K562 (cell line): ENCODE measurements at regions not wholly inside any gene's neighbourhood (a gene's known extent, or its start where the extent isn't known, plus 50 kb on each side); places are given as distances from the start of the nearest gene placed in this dataset.
"Not testable (repeated sequence)": the region's sequence is repeated elsewhere in the genome, so short reads cannot be mapped to it uniquely, and the experiment has no call there.

Experiments used
- ASH1L ChIP-seq: fragments of 450-650 bp; IDR thresholded peaks from 2 replicates; pipeline ENCODE4 v1.6.1; 2018; ENCODE audit warnings: borderline replicate concordance, mild to moderate bottlenecking, low read depth; ENCODE audit not compliant: partially characterized antibody
- CREB1 ChIP-seq, 2 experiments: sonication (generic) in 1 of 2; formaldehyde crosslinking in 1 of 2; IDR thresholded peaks; 2 replicates each; pipeline versions ENCODE4 v1.6.1 to v1.8.0; 2012 to 2022; ENCODE audit warnings: inconsistent platforms in 1 of 2, mild to moderate bottlenecking in 1 of 2, missing genetic modification reagents in 1 of 2, moderate library complexity in 1 of 2
- CTCF ChIP-seq, 3 experiments: IDR thresholded peaks in 2 of 3; conservative IDR thresholded peaks in 1 of 3; 2 replicates each; pipeline ENCODE4 v1.5.1; 2011 to 2012; ENCODE audit warnings: low read length in 3 of 3, mild to moderate bottlenecking in 3 of 3, control low read depth in 2 of 3, improper control_type of control experiment in 1 of 3, inconsistent platforms in 1 of 3, low read depth in 1 of 3, mixed read lengths in 1 of 3, moderate library complexity in 1 of 3; ENCODE audit not compliant: insufficient read depth in 2 of 3
- ELF4 ChIP-seq: fragments of 450-650 bp; formaldehyde crosslinking; IDR thresholded peaks from 2 replicates; pipeline ENCODE4 v1.4.0; 2022; ENCODE audit warnings: missing genetic modification characterization
- HMGN3 ChIP-seq: IDR thresholded peaks from 2 replicates; pipeline ENCODE4 v1.6.1; 2011; ENCODE audit warnings: borderline replicate concordance, low read depth, mild to moderate bottlenecking, mixed read lengths, low read length; ENCODE audit not compliant: insufficient read length; ENCODE audit errors: extremely low read depth
- HOXB6 ChIP-seq: fragments of 250-450 bp; sonication (Bioruptor Pico); IDR thresholded peaks from 2 replicates; pipeline ENCODE4 v1.5.1; 2022; ENCODE audit warnings: mild to moderate bottlenecking, borderline replicate concordance
- MAFK ChIP-seq: IDR thresholded peaks from 2 replicates; pipeline ENCODE4 v1.6.1; 2011; ENCODE audit warnings: low read length, improper control_type of control experiment
- SRSF7 ChIP-seq: fragments of 200-400 bp; formaldehyde crosslinking; optimal IDR thresholded peaks from 2 replicates; pipeline ENCODE3; 2017; ENCODE audit warnings: mild to moderate bottlenecking, low read depth, low read length
- ZFP36 ChIP-seq: fragments of 150-350 bp; IDR thresholded peaks from 2 replicates; pipeline ENCODE4 v1.6.1; 2018; ENCODE audit warnings: low read length, low read depth; ENCODE audit not compliant: partially characterized antibody
- ZNF174 ChIP-seq: fragments of 250-450 bp; sonication (Bioruptor Pico); IDR thresholded peaks from 2 replicates; pipeline ENCODE4 v1.4.0; 2020; ENCODE audit warnings: mild to moderate bottlenecking
- ZNF224 ChIP-seq: sonication (generic); formaldehyde crosslinking; IDR thresholded peaks from 2 replicates; pipeline ENCODE4 v1.8.0; 2022; ENCODE audit warnings: mild to moderate bottlenecking, missing genetic modification reagents
- ZNF699 ChIP-seq: fragments of 250-450 bp; sonication (Bioruptor Pico); IDR thresholded peaks from 2 replicates; pipeline ENCODE4 v1.8.0; 2021; ENCODE audit warnings: mild to moderate bottlenecking, moderate library complexity; ENCODE audit not compliant: insufficient replicate concordance
- TF ChIP-seq, protein P1 (sequence below): fragments of 450-650 bp; formaldehyde crosslinking; IDR thresholded peaks from 2 replicates; pipeline ENCODE4 v1.4.0; 2020; ENCODE audit warnings: mild to moderate bottlenecking, moderate library complexity
- TF ChIP-seq, protein P2 (sequence below): sonication (generic); formaldehyde crosslinking; IDR thresholded peaks from 2 replicates; pipeline ENCODE4 v1.5.0; 2020; ENCODE audit warnings: missing genetic modification reagents

DNA sequence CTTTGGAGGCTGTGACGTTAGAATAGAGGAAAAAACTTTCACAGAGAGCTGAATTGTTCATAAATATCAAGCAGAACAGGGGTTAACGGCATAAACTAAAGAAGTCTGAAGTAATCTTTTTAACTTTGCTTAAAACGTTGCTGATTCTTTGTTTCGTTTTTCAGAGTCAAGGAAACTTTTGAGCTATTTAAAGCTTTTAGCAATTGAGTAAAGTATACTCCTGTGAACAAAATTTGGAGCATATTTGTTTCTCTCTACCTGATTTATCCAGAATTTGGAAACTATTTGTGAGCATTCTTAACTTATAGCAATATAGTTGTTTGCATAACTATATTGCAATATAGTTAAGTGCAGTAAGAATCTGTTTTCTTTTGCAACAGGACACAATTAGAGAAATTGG, 270.4 kb downstream of the DSC3 start:
- not testable (repeated sequence) for TF ChIP-seq SRSF7; MAFK; CREB1 (IDR thresholded peaks at IDR 0.05); CREB1 (CRISPR knock-in tag; IDR thresholded peaks at IDR 0.05); ZNF699 (CRISPR knock-in tag); CTCF (IDR thresholded peaks at IDR 0.05 in 2 of 3, conservative IDR thresholded peaks at IDR 0.05 in 1 of 3; ENCODE audit: insufficient read depth in 2 of 3, low read depth in 1 of 3, low read length in 3 of 3); ZNF174 (CRISPR knock-in tag); ELF4 (CRISPR knock-in tag); ASH1L; ZFP36; HMGN3; ZNF224; HOXB6 (CRISPR knock-in tag)
- TF ChIP-seq, protein P1, sequence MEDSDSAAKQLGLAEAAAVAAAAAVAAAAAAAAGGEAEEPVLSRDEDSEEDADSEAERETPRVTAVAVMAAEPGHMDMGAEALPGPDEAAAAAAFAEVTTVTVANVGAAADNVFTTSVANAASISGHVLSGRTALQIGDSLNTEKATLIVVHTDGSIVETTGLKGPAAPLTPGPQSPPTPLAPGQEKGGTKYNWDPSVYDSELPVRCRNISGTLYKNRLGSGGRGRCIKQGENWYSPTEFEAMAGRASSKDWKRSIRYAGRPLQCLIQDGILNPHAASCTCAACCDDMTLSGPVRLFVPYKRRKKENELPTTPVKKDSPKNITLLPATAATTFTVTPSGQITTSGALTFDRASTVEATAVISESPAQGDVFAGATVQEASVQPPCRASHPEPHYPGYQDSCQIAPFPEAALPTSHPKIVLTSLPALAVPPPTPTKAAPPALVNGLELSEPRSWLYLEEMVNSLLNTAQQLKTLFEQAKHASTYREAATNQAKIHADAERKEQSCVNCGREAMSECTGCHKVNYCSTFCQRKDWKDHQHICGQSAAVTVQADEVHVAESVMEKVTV (CRISPR knock-in tag), result not testable (repeated sequence)
- TF ChIP-seq, protein P2, sequence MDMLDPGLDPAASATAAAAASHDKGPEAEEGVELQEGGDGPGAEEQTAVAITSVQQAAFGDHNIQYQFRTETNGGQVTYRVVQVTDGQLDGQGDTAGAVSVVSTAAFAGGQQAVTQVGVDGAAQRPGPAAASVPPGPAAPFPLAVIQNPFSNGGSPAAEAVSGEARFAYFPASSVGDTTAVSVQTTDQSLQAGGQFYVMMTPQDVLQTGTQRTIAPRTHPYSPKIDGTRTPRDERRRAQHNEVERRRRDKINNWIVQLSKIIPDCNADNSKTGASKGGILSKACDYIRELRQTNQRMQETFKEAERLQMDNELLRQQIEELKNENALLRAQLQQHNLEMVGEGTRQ (CRISPR knock-in tag), result not testable (repeated sequence)
